RWPE2 (cell line): ENCODE measurements at regions not wholly inside any gene's neighbourhood (a gene's known extent, or its start where the extent isn't known, plus 50 kb on each side); places are given as distances from the start of the nearest gene placed in this dataset.
"Not testable (repeated sequence)": the region's sequence is repeated elsewhere in the genome, so short reads cannot be mapped to it uniquely, and the experiment has no call there.

Experiments used
- ATAC-seq: fragments of 200-7000 bp; cut with Tn5 transposase; 3 replicates; pipeline ENCODE4 v1.9.1; 2021; ENCODE audit warnings: low read depth
- DNase-seq: peaks from one replicate; pipeline ENCODE4 v3.0.0-alpha.2; 2020; ENCODE audit warnings: low spot score
- H3K27ac ChIP-seq: fragments of 450-650 bp; 2 replicates; pipeline ENCODE4 v1.5.1; 2017; ENCODE audit warnings: mild to moderate bottlenecking; ENCODE audit not compliant: poor library complexity, severe bottlenecking
- H3K27me3 ChIP-seq: fragments of 250-450 bp; sonication (Bioruptor Pico); 2 replicates; pipeline ENCODE4 v1.5.1; 2021; ENCODE audit warnings: mild to moderate bottlenecking, moderate library complexity; ENCODE audit not compliant: insufficient read depth, poor library complexity, severe bottlenecking
- H3K36me3 ChIP-seq: fragments of 250-450 bp; sonication (Bioruptor Pico); 2 replicates; pipeline ENCODE4 v1.5.1; 2020; ENCODE audit warnings: low read depth, mild to moderate bottlenecking, moderate library complexity
- H3K4me1 ChIP-seq: fragments of 250-450 bp; sonication (Bioruptor Pico); 2 replicates; pipeline ENCODE4 v1.5.1; 2021; ENCODE audit warnings: mild to moderate bottlenecking, moderate library complexity; ENCODE audit not compliant: insufficient read depth, poor library complexity, severe bottlenecking
- H3K4me3 ChIP-seq: fragments of 250-450 bp; sonication (Bioruptor Pico); 2 replicates; pipeline ENCODE4 v1.5.1; 2021; ENCODE audit warnings: mild to moderate bottlenecking, moderate library complexity; ENCODE audit not compliant: severe bottlenecking
- H3K9me3 ChIP-seq: fragments of 250-450 bp; sonication (Bioruptor Pico); 2 replicates; pipeline ENCODE4 v1.5.1; 2021; ENCODE audit warnings: mild to moderate bottlenecking, moderate library complexity; ENCODE audit not compliant: severe bottlenecking
- TF ChIP-seq, protein P1 (sequence below): fragments of 450-650 bp; IDR thresholded peaks from one replicate; pipeline ENCODE4 v1.5.1; 2017; ENCODE audit warnings: mild to moderate bottlenecking, moderate library complexity; ENCODE audit not compliant: poor library complexity, severe bottlenecking

DNA sequence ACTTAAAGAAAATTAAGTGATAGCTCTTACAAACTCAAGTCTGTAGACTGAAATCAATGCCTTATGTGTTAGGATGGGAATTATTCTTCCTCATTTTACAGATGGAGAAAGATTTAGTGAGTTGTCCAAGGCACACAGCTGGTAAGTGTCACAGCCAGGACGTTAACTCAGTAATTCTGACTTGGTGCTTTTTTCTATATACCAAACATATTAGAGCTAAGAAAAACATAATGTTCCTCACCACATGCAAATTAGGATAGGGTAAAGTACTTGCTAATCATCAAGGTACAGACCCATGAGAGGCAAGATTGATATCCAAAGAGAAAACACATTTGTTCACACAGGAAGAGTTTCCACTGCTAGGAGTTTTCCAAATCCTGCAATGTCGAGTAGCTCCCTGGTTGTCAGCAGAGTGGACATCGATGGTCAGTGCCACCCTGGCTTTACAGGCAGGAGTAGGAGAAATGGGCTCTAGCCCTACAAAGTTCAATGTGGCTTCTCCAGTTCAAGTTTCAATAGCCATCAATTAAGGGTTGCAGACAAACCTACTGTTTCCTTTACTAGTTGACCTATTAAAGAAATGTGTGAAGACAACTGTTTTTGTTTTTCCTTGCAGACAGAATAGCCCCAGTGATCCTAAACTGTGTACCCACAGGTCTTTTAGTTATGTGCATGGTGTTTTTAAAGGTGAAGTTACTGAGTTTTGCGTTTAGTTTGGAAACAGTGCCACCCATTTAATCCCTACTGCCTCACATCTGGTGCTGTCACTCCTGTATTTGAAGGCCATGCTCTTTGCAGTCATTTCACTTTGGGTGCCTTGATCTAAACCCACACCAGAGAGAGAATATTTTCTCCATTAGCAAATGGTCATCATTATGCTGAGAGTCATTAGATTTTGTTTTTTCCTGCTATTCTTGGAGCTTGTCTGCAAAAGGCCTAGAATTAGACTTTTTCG lies 460.8 kb upstream of the SMARCA2 start:
- Histone ChIP-seq H3K4me3 (no peak overlapping the region), H3K9me3 (no peaks in the 10 kb centered on the region), H3K27me3 (no peaks in the 10 kb centered on the region), H3K27ac (no peak overlapping the region), H3K36me3 (no peaks in the 10 kb centered on the region), H3K4me1 (peaks cover 4% of the 10 kb centered on the region)
- TF ChIP-seq, protein P1, sequence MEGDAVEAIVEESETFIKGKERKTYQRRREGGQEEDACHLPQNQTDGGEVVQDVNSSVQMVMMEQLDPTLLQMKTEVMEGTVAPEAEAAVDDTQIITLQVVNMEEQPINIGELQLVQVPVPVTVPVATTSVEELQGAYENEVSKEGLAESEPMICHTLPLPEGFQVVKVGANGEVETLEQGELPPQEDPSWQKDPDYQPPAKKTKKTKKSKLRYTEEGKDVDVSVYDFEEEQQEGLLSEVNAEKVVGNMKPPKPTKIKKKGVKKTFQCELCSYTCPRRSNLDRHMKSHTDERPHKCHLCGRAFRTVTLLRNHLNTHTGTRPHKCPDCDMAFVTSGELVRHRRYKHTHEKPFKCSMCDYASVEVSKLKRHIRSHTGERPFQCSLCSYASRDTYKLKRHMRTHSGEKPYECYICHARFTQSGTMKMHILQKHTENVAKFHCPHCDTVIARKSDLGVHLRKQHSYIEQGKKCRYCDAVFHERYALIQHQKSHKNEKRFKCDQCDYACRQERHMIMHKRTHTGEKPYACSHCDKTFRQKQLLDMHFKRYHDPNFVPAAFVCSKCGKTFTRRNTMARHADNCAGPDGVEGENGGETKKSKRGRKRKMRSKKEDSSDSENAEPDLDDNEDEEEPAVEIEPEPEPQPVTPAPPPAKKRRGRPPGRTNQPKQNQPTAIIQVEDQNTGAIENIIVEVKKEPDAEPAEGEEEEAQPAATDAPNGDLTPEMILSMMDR: no peak
- DNase-seq: no peak
- no peak for ATAC-seq

DNA sequence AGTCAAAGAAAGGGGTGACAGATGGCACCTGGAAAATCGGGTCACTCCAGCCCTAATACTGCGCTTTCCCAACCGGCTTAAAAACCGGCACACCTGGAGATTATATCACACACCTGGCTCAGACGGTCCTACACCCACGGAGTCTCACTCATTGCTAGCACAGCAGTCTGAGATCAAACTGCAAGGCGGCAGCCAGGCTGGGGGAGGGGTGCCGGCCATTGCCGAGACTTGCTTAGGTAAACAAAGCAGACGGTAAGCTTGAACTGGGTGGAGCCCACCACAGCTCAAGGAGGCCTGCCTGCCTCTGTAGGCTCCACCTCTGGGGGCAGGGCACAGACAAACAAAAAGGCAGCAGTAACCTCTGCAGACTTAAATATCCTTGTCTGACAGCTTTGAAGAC lies 456.5 kb upstream of the SMARCA2 start:
- H3K27me3 ChIP-seq, H3K4me1 ChIP-seq, H3K4me3 ChIP-seq, H3K9me3 ChIP-seq, ATAC-seq, H3K36me3 ChIP-seq, H3K27ac ChIP-seq: not testable (repeated sequence)
- DNase-seq: peak; percentile 74

DNA sequence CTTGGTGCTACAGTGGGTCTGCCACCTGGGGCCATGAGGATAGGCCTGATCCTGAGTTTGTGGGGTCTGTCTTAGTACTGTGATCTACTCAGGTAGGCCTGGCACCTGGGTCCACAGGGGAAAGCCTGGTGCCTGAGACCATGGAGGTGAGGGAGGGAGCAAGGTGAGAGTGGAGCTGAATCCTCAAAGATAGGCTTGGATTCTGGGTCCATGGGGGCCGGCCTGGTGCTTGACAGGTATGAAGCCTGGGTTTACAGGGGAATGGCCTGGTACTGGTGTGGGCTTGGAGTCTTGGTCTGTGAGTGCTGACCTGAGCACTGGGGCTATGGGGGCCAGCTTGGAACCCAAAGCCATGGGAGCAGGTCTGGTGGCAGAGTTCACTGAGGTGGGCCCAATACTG lies 439.2 kb upstream of the SMARCA2 start:
- Histone ChIP-seq H3K9me3 (no peaks in the 10 kb centered on the region), H3K36me3 (no peaks in the 10 kb centered on the region), H3K27ac (no peak overlapping the region), H3K27me3 (no peaks in the 10 kb centered on the region), H3K4me1 (no peaks in the 10 kb centered on the region), H3K4me3 (no peak overlapping the region)
- TF ChIP-seq, protein P1: no peak
- no peak for ATAC-seq
- DNase-seq: no peak

DNA sequence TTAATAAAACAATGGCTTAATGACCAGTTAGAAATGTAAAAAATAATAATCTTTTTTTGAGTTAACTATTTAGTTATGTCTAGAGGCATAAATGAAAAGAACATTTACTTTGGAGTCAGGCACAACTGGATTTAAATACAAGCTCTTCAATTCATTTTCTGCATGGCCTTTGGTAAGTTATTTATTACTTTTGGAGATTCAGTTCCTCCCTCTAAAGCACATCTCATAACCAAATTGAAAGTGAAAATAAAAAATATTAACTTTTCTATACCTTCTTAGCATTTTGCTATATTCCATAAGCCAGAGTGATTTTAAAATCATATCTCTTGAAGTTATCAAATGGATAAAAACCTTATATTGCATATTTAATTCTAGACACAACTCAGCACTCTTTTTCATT lies 434.9 kb upstream of the SMARCA2 start:
- Histone ChIP-seq H3K36me3 (no peaks in the 10 kb centered on the region), H3K27ac (no peak overlapping the region), H3K4me1 (no peaks in the 10 kb centered on the region), H3K27me3 (no peaks in the 10 kb centered on the region), H3K9me3 (no peaks in the 10 kb centered on the region), H3K4me3 (no peak overlapping the region)
- no peak for DNase-seq
- ATAC-seq: no peak
- TF ChIP-seq, protein P1: no peak

DNA sequence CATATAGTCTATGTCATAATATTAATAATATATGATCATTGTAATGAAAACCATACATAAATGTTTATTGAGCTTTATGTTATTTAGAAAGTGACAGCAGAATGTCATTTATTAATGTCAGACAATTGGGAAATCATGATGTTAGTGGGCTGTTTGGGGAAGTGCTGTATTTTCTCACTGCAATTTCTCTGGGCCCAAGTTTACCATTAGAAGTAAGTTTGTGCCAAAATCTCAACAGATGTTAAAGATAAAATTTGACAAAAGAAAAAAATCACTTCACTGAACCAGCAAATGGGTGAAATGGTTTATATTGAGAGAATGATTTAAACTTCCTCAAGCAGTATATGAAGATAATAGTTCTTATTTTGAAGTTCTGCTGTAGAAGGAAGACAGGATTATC lies 433.2 kb upstream of the SMARCA2 start:
- no peaks in the 10 kb centered on the region for H3K4me1 ChIP-seq
- DNase-seq (no peak), ATAC-seq (no peak)
- H3K27ac ChIP-seq: no peak overlapping the region
- H3K4me3 ChIP-seq: no peak overlapping the region
- no peaks in the 10 kb centered on the region for H3K9me3 ChIP-seq
- H3K27me3 ChIP-seq: no peaks in the 10 kb centered on the region
- H3K36me3 ChIP-seq: no peaks in the 10 kb centered on the region
- TF ChIP-seq, protein P1: no peak
